DND-41 (cell line): ENCODE measurements at regions not wholly inside any gene's neighbourhood (a gene's known extent, or its start where the extent isn't known, plus 50 kb on each side); places are given as distances from the start of the nearest gene placed in this dataset.

Experiments used
- CTCF ChIP-seq: IDR thresholded peaks from 2 replicates; pipeline ENCODE4 v1.5.1; 2012; ENCODE audit warnings: borderline replicate concordance, low read length, moderate library complexity, mild to moderate bottlenecking; ENCODE audit not compliant: poor library complexity, severe bottlenecking; ENCODE audit errors: extremely low read depth
- EZH2 ChIP-seq: IDR thresholded peaks from 3 replicates; pipeline ENCODE4 v1.6.1; 2012; ENCODE audit warnings: borderline replicate concordance, low read depth, mild to moderate bottlenecking, moderate library complexity, low read length, inconsistent platforms; ENCODE audit not compliant: severe bottlenecking

- TF ChIP-seq CTCF: no peak
- no peak for TF ChIP-seq EZH2
Observed at GRCh38 chr7:41219276-41219675, 483.6 kb downstream of the INHBA start.
